GM23338 (cell line): ENCODE measurements at regions not wholly inside any gene's neighbourhood (a gene's known extent, or its start where the extent isn't known, plus 50 kb on each side); places are given as distances from the start of the nearest gene placed in this dataset.

Experiments
- CTCF ChIP-seq, 2 experiments: fragments of 200-600 bp in 1 of 2; sonication (generic) in 1 of 2; conservative IDR thresholded peaks; 2 replicates each; pipeline versions ENCODE4 v1.5.1 to v1.6.1; 2016 to 2017; ENCODE audit warnings: antibody characterized with exemption in 2 of 2, low read depth in 2 of 2, mild to moderate bottlenecking in 2 of 2, moderate library complexity in 1 of 2
- EZH2 ChIP-seq: fragments of 200-600 bp; sonication (generic); IDR thresholded peaks from one replicate; pipeline ENCODE4 v1.8.0; 2017; ENCODE audit warnings: antibody characterized with exemption, mild to moderate bottlenecking, low read depth; ENCODE audit not compliant: unreplicated experiment
- EZH2phosphoT487 ChIP-seq: fragments of 200-600 bp; sonication (generic); IDR thresholded peaks from one replicate; pipeline ENCODE4 v1.8.1; 2018; ENCODE audit warnings: antibody characterized with exemption; ENCODE audit not compliant: unreplicated experiment
- JUNB ChIP-seq: IDR thresholded peaks from one replicate; pipeline ENCODE4 v1.6.1; 2016; ENCODE audit warnings: antibody characterized with exemption; ENCODE audit not compliant: unreplicated experiment
- ZNF331 ChIP-seq: fragments of 250-450 bp; sonication (Bioruptor Pico); IDR thresholded peaks from 2 replicates; pipeline ENCODE4 v1.5.0; 2020; ENCODE audit warnings: low read depth, mild to moderate bottlenecking, moderate library complexity

- TF ChIP-seq CTCF (conservative IDR thresholded peaks at IDR 0.05; ENCODE audit: low read depth in 2 of 2), result peak in 1 of 2 experiments; percentile 38; a peak in 3 of 4 replicates
- TF ChIP-seq EZH2phosphoT487, result no peak
- TF ChIP-seq EZH2, result no peak
- TF ChIP-seq JUNB, result no peak
- TF ChIP-seq ZNF331 (CRISPR knock-in tag), result no peak
These were observed 268.4 kb upstream of the CDH19 start for GRCh38 chr18:66872277-66872676.
